GM12801 (cell line): ENCODE measurements at regions not wholly inside any gene's neighbourhood (a gene's known extent, or its start where the extent isn't known, plus 50 kb on each side); places are given as distances from the start of the nearest gene placed in this dataset.

ENCODE experiments used
- TF ChIP-seq, protein P1 (sequence below): IDR thresholded peaks from one replicate; pipeline ENCODE4 v1.5.1; 2011; ENCODE audit warnings: control low read depth; ENCODE audit not compliant: insufficient read length; ENCODE audit errors: extremely low read depth

DNA sequence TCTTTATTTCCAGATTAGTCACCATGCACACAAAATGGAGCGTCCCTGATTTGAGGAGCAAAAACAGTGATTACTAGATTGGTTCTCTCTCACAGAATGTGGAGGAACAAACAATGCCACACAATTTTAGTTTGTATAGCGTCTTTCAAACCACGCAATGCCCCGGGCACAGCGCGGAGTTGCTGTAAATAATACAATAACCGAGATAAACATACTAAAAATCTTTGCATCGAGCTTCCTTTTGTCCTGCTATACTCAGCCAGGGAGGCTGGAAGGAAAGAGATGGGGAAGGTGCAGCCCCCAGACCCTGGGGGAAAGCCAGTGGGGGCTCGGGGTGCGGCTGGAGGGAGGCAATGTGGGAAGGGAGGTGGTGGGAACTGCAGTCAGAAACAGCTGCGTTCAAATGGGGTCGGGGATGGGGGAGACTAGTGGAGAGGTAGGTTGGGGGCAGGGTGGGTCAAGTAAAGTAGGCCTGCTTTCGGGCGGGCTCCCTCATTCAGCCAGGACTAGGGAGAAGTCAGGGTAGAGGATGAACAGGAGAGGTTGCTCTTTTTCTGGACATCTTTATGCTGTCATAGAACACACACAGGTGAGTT lies 366.3 kb downstream of the RPS6KC1 start:
- TF ChIP-seq, protein P1, sequence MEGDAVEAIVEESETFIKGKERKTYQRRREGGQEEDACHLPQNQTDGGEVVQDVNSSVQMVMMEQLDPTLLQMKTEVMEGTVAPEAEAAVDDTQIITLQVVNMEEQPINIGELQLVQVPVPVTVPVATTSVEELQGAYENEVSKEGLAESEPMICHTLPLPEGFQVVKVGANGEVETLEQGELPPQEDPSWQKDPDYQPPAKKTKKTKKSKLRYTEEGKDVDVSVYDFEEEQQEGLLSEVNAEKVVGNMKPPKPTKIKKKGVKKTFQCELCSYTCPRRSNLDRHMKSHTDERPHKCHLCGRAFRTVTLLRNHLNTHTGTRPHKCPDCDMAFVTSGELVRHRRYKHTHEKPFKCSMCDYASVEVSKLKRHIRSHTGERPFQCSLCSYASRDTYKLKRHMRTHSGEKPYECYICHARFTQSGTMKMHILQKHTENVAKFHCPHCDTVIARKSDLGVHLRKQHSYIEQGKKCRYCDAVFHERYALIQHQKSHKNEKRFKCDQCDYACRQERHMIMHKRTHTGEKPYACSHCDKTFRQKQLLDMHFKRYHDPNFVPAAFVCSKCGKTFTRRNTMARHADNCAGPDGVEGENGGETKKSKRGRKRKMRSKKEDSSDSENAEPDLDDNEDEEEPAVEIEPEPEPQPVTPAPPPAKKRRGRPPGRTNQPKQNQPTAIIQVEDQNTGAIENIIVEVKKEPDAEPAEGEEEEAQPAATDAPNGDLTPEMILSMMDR, result no peak

GRCh38 chr1:213417846-213418245 lies 366.8 kb downstream of the RPS6KC1 start:
- TF ChIP-seq, protein P1, result no peak

GRCh38 chr1:213418268-213419071 lies 367.4 kb downstream of the RPS6KC1 start:
- TF ChIP-seq, protein P1, result no peak

- TF ChIP-seq, protein P1, result no peak
Measured at GRCh38 chr1:213419401-213420030, 368.5 kb downstream of the RPS6KC1 start.

- TF ChIP-seq, protein P1, result no peak
Measured at GRCh38 chr1:213423041-213423440, 372.0 kb downstream of the RPS6KC1 start.

DNA sequence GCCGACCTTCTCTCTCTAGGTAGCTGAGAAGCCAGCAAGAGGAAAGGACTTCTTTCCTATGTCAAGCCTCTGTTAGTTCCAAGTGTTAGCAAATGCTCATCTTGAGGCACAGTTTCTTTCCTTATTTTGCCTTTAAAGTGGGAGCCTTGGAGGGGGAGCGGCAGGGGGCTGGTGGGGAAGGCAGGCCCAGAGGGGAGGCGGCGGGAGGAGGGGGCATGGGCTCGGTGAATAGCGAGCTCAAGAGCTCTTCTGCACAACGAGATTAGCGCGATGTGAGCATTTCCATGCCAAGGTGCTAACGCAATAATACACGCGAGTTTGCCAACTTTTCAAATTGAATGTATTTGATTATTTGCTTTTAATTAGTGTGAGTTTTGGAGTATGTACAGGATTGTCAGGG lies 372.6 kb downstream of the RPS6KC1 start:
- TF ChIP-seq, protein P1, result no peak

DNA sequence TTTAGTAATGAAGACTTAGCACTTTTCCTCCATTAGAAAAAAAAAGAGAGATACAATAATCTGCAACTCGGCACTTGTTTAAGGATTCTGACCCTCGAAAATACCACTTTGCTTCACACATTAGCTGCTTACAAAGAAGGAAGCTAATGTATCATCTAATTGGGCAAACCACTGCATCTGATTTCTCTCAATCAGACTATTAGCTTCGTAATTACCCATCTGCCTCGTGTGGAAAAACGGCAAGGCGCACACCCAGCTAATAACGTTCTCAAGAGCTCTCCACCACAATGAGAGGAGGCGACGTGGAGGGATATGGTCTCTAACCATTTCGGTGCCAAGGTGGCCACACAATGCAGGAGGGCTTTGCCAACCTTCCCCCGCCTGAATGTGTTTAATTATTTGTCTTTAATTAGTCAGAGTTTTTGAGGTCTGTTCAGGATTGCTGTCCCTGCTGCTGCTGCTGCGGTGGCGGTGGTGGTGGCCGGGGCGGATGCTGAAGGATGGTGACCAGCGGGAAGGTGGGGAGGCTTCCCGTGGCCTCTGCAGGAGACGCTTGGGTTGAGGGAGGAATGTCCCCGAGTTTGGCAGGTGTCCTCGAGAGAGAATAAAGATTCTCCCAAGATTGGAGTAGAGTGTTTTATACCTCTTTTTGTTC lies 374.5 kb downstream of the RPS6KC1 start:
- TF ChIP-seq, protein P1, result no peak
